ENCODE measurements at regions not wholly inside any gene's neighbourhood (a gene's known extent, or its start where the extent isn't known, plus 50 kb on each side); places are given as distances from the start of the nearest gene placed in this dataset.

DNA sequence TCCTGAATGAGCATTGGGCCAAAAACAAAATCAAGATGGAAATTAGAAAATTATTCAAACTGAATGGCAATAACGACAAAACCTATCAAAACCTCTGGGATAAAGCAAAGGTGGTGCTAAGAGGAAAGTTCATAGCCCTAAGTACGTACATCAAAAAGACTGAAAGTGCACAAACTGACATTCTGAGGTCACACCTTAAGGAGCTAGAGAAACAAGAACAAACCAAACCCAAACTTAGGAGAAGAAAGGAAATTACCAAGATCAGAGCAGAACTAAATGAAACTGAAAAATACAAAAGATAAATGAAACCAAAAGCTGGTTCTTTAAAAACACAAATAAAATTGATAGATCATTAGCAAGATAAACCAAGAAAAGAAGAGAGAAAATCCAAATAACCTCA is 1543.5 kb upstream of the ACVR2A start:
- no peak for DNase-seq

DNA sequence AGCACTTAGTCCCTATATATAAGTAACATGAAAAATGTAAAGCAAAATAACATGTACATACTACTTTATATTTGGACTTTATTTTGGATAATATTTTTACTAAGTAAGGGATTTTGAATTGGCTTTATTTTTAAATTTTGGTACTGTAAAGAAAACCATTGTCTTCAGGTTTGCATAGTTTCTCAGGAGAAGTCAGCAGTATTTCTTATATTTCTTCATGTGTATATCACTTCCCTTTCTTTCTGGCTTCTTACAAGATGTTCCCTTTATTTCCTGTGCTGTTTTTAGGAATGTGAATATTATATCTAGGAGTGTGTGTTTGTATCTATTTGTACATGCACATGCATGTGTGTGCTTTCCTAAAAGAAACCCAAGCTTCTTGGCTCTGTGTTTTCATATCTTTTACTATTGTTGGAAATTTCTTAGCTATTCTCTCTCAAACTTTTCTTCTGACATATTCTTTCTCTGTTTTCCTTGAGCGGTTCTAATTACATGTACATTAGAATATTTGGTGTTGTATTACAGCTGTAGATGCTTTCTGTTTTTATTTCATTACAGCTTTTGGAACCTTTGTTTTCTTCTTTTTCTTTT is 1549.7 kb upstream of the ACVR2A start:
- no peak for DNase-seq

GRCh38 chr2:146287281-146287680 is 1557.5 kb upstream of the ACVR2A start:
- DNase-seq, result no peak

DNA sequence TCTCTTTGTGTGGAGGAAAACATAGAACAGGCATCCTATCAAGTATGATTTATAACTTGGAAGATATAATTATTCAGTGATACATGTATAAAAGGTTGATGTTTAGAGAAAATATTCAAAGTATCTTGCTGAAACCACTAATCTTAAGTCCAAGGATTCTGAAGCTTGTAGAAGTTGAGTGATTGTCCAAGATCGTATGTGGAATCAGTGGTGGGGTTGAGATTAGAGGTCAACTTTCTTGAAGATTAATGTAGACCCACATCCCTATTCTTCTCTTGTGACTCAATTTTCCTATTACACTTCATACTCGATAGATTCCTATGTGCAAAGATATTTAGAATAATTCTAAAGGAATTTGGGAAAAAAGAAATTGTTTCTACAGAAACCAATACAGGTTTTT is 1565.9 kb upstream of the ACVR2A start:
- DNase-seq, result no peak

GRCh38 chr2:146271131-146271831 is 1573.5 kb upstream of the ACVR2A start:
- no peak for DNase-seq

DNA sequence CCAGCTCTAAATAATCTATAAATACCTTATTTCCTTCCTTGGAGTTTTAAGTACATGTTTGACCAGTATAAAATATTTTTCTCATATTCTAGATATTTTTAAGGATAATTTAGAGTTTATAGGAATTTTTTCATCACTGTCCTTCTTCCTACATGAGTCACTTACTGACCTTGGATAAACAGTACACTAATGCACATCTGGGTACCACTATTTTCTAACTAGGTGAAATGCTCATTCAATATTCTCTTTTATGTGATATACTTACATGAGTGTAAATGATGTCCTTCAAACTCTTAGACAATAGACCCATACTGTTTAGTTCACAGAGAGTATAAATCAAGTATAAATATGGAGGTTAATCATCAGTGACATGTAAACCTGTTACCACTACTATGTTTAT is 1574.2 kb upstream of the ACVR2A start:
- DNase-seq, result no peak

GRCh38 chr2:146267093-146267492 is 1577.7 kb upstream of the ACVR2A start:
- DNase-seq, result no peak

DNA sequence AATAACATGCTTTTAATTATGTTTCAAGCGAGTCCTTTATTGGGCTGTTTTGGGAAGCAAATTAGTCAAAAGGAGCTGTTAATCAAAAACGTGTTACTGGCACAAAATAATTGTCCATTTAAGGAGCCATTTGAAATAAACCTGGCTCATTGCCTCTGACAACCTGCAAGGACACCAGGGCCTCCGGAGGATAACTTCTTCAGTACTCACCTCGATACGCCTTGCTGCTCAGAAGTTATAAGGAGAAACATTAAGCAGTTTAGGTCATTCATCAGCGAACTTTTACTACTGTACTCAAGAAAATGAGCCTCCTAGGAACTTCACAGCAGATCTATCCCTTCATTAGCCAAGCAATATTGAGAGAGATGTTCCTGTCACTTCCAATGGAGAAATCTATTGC is 1579.2 kb upstream of the ACVR2A start:
- no peak for DNase-seq

- no peak for DNase-seq
Measured at GRCh38 chr2:146262606-146263005, 1582.2 kb upstream of the ACVR2A start.

GRCh38 chr2:146260551-146260950 is 1584.3 kb upstream of the ACVR2A start:
- no peak for DNase-seq

GRCh38 chr2:146259816-146260215 is 1585.0 kb upstream of the ACVR2A start:
- DNase-seq, result no peak

- no peak for DNase-seq
Measured at GRCh38 chr2:146258071-146258470, 1586.8 kb upstream of the ACVR2A start.

GRCh38 chr2:146252119-146252518 is 1592.7 kb upstream of the ACVR2A start:
- no peak for DNase-seq

DNA sequence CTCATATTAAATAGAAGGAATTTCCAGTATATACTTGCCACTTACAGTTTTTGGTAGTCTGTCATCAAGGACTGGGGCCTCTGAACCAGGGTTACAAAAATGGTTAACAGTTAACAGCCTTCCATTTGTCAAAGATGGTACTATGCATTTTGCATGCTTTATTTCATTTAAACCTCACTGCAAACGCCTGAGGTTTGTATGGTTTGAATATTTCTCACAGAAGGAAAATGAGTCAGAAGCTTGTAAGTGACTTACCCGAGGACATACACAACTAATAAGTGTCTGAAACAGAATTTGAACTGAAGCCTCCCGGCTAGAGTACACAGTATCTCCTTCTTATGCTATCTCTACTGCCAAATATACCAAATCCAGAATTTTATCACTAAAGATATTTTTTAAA is 1593.5 kb upstream of the ACVR2A start:
- DNase-seq, result no peak

GRCh38 chr2:146246736-146247523 is 1597.9 kb upstream of the ACVR2A start:
- no peak for DNase-seq

DNA sequence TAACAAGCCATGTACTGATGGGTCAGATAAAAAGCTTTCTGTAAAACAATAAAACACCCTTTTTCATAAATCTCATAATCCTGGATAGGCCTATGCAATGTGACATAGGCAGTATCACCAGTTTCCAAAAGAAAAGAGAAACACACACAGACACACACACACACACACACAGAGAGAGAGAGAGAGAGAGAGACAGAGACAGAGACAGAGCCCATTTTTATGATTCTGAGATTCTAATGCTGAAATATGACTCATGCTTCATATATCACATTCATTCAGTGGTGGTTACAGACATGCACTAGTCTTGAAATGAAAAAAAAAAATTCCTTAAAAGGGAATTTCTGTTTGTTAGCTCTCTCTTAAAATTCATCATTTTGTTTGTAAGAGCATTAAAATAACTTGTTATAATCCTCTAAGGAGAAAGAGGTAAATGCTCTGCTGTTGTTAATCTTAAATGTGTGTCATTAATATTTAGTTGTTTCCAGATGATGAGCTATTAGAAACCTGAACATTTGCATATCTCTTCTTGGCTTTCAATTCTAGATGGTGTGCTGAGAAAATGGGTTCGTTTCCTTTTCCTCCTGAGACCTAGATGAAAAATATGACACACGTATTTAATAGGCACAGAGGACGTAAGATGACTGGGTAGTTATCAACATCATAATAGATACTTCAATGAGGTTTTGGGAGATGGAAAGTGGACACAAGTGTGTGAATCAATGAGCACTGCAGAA is 1598.7 kb upstream of the ACVR2A start:
- DNase-seq, result no peak

DNA sequence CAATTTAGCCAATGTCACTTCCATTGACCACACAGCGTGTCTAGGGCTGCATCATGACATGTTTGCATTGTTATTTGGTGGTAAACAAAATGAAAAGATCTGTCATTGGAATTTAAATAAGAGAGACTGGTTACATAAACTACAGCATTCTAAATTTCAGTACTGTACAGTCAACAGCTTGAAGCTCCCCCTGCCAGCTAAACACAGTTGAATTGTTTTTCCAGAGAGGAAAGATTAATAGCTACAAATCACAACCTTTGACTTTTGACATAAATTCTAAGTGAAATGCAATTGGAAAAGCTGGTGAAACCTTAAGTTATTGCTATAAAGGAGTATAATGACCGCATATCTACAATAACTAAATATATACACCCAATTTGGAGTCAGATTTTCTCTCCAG is 1600.0 kb upstream of the ACVR2A start:
- no peak for DNase-seq

DNA sequence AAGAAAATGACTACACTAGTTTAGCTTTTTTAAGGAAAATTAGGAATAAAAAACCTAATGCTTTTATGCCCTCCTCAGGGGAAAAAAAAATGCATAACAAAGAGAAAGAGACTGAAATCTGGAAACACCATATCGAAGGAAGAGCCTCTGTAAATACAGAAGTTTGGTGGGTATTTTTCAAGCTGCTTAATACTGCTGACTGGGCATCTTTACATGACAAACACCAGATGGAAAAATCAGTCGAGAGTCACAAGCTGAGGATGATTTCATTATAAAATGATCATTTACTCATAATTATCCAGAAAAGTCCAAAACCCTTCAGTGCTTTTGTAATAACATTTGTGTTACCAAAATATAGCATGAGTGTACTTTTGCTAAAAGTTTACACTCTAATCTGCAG is 1600.7 kb upstream of the ACVR2A start:
- DNase-seq, result no peak

GRCh38 chr2:146241023-146241422 is 1603.8 kb upstream of the ACVR2A start:
- DNase-seq, result no peak

DNA sequence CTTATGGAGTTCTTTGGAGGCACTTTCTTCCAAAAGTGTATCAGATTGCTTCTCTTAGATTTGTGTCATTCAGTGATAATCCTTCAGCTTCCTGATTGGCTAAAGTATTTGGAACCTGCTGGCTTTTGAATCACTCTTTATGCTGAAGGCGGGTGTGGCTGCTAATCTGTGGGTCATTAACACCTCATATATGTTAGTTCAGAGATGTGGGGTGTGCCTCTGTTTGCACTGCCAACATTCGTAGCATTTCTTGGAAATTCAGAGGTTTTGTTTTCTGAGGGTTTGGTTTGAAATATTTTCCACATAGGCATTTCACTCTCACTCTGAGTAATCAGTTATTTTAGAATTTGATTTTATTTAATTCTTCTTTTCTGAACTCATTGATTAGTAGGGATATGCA is 1604.4 kb upstream of the ACVR2A start:
- DNase-seq, result no peak

- DNase-seq, result no peak
Measured at GRCh38 chr2:146239392-146240135, 1605.3 kb upstream of the ACVR2A start.

GRCh38 chr2:146238254-146238966 is 1606.4 kb upstream of the ACVR2A start:
- no peak for DNase-seq

Measured in activated gamma-delta T cell treated with Interleukin-2 at 50 U/mL for 16 hours (primary cell).